ENCODE measurements at regions not wholly inside any gene's neighbourhood (a gene's known extent, or its start where the extent isn't known, plus 50 kb on each side); places are given as distances from the start of the nearest gene placed in this dataset.

- H3K4me3 ChIP-seq, result no peak overlapping the region
- FAIRE-seq (no peak), ATAC-seq (no peak), DNase-seq (ENCODE audit: low read depth in 1 of 2, low spot score in 1 of 2) (no peak)
- CTCF ChIA-PET, result no interaction called here
- POLR2A ChIA-PET, result no interaction called here
- 6% methylated on average over 2 of the region's 2 CpGs for WGBS (ENCODE audit: missing lambda C conversion rate)
- peaks cover 14% of the 10 kb centered on the region for H3K9me3 ChIP-seq
- H3K4me2 ChIP-seq, result no peak overlapping the region
- no peak for TF ChIP-seq RCOR1 (IDR thresholded peaks at IDR 0.05; ENCODE audit: low read depth, low read length)
- no peak for TF ChIP-seq SMC3 (IDR thresholded peaks at IDR 0.05)
- TF ChIP-seq ZC3H11A (IDR thresholded peaks at IDR 0.05), result no peak
- TF ChIP-seq ZNF302 (CRISPR knock-in tag; IDR thresholded peaks at IDR 0.05), result no peak
- no peak for TF ChIP-seq HEYL (CRISPR knock-in tag; IDR thresholded peaks at IDR 0.05)
- no peak for TF ChIP-seq TFCP2L1 (CRISPR knock-in tag; IDR thresholded peaks at IDR 0.05)
- no peak overlapping the region for H3K27ac ChIP-seq
- H3K4me1 ChIP-seq, result peaks cover 9% of the 10 kb centered on the region
Observed at GRCh38 chr12:19034937-19035336, 94.6 kb upstream of the PLEKHA5 start.

GRCh38 chr12:19035536-19035935 is 94.0 kb upstream of the PLEKHA5 start:
- CTCF ChIA-PET, result no interaction called here

GRCh38 chr12:19036673-19037357 is 92.7 kb upstream of the PLEKHA5 start:
- WGBS (ENCODE audit: missing lambda C conversion rate), result 29% methylated on average over 6 of the region's 6 CpGs
- ChIA-PET POLR2A (no interaction called here), CTCF (interaction anchor here (0.7 kb wide), 1 partner anchor 65 kb away, joined by 3 read pairs; no protein-coding TSS in a partner anchor)
- H3K4me2 ChIP-seq, result no peak overlapping the region
- no peaks in the 10 kb centered on the region for H3K4me1 ChIP-seq
- no peak overlapping the region for H3K4me3 ChIP-seq
- no peak for ATAC-seq
- TF ChIP-seq HES2 (IDR thresholded peaks at IDR 0.05), result no peak
- no peak for TF ChIP-seq HDAC2 (IDR thresholded peaks at IDR 0.05)
- no peak for TF ChIP-seq ZFP36 (IDR thresholded peaks at IDR 0.05; ENCODE audit: borderline replicate concordance, partially characterized antibody)
- TF ChIP-seq HOXB5 (CRISPR knock-in tag; IDR thresholded peaks at IDR 0.05), result no peak
- TF ChIP-seq BHLHE40 (IDR thresholded peaks at IDR 0.05; ENCODE audit: low read depth, low read length), result no peak
- no peak for TF ChIP-seq REST (IDR thresholded peaks at IDR 0.05)
- no peak for TF ChIP-seq RCOR1 (IDR thresholded peaks at IDR 0.05; ENCODE audit: low read depth, low read length)
- TF ChIP-seq GATA3 (IDR thresholded peaks at IDR 0.05; ENCODE audit: borderline replicate concordance), result no peak
- no peak for TF ChIP-seq RFX5 (IDR thresholded peaks at IDR 0.05)
- TF ChIP-seq HEYL (CRISPR knock-in tag; IDR thresholded peaks at IDR 0.05), result no peak
- no peak for TF ChIP-seq ZNF302 (CRISPR knock-in tag; IDR thresholded peaks at IDR 0.05)
- no peak for TF ChIP-seq ZC3H11A (IDR thresholded peaks at IDR 0.05)
- TF ChIP-seq MAFK (IDR thresholded peaks at IDR 0.05; ENCODE audit: partially characterized antibody), result no peak
- no peak for TF ChIP-seq RNF2 (IDR thresholded peaks at IDR 0.05; ENCODE audit: borderline replicate concordance, low read depth)
- no peak overlapping the region for H3K27ac ChIP-seq
- H3K9me3 ChIP-seq, result peaks cover 11% of the 10 kb centered on the region
- no peak for FAIRE-seq
- no peak for DNase-seq (ENCODE audit: low read depth in 1 of 2, low spot score in 1 of 2)

More at GRCh38 chr12:19035536-19035935, 94.0 kb upstream of the PLEKHA5 start:
- ATAC-seq, result no peak
- Histone ChIP-seq H3K4me3 (no peak overlapping the region), H3K9me3 (peaks cover 14% of the 10 kb centered on the region), H3K4me2 (no peak overlapping the region), H3K27ac (no peak overlapping the region), H3K4me1 (peaks cover 7% of the 10 kb centered on the region)
- peak; percentile 7 for FAIRE-seq
- 0% methylated on average over 1 of the region's 1 CpG for WGBS (ENCODE audit: missing lambda C conversion rate)
- no peak for TF ChIP-seq FOSL2 (IDR thresholded peaks at IDR 0.05)
- TF ChIP-seq FOSL2 (CRISPR knock-in tag; IDR thresholded peaks at IDR 0.05), result no peak
- TF ChIP-seq RCOR1 (IDR thresholded peaks at IDR 0.05; ENCODE audit: low read depth, low read length), result no peak
- TF ChIP-seq MAZ (IDR thresholded peaks at IDR 0.05; ENCODE audit: borderline replicate concordance, low read depth, low read length), result no peak
- no peak for TF ChIP-seq ZFP36 (IDR thresholded peaks at IDR 0.05; ENCODE audit: borderline replicate concordance, partially characterized antibody)
- no peak for TF ChIP-seq E2F6 (IDR thresholded peaks at IDR 0.05; ENCODE audit: borderline replicate concordance, low read depth)
- TF ChIP-seq EP300 (IDR thresholded peaks at IDR 0.05), result no peak
- TF ChIP-seq KDM1A (IDR thresholded peaks at IDR 0.05; ENCODE audit: low read depth), result no peak
- TF ChIP-seq MAX (IDR thresholded peaks at IDR 0.05), result no peak
- TF ChIP-seq MYC (IDR thresholded peaks at IDR 0.05; ENCODE audit: borderline replicate concordance, low read length), result no peak
- no peak for TF ChIP-seq TP53 (CRISPR knock-in tag; IDR thresholded peaks at IDR 0.05)
- POLR2A ChIA-PET, result no interaction called here
- DNase-seq (ENCODE audit: low read depth in 1 of 2, low spot score in 1 of 2), result no peak

Measured in A549 (cell line).